RWPE1 (cell line): ENCODE measurements at regions not wholly inside any gene's neighbourhood (a gene's known extent, or its start where the extent isn't known, plus 50 kb on each side); places are given as distances from the start of the nearest gene placed in this dataset.
A peak's percentile ranks its signal among the peaks of the same experiment; 100 is the strongest.

Experiments used
- CTCF ChIA-PET: fragments of 350-600 bp; sonication (Branson Sonifier 250); formaldehyde crosslinking; extraction: SDS; loops from one replicate; lab custom pipeline; 2021; lab: Yijun Ruan, JAX
- POLR2A ChIA-PET: fragments of 400-600 bp; formaldehyde crosslinking; extraction: SDS; loops from one replicate; lab custom pipeline; 2020; ENCODE audit warnings: antibody characterized with exemption; ENCODE audit not compliant: low non-redundant PET; lab: Yijun Ruan, JAX
- DNase-seq: peaks from one replicate; pipeline ENCODE4 v3.0.0; 2012; ENCODE audit warnings: low spot score
- H3K27ac ChIP-seq: fragments of 450-650 bp; 2 replicates; pipeline ENCODE4 v1.5.1; 2017
- TF ChIP-seq, protein P1 (sequence below): fragments of 450-650 bp; conservative IDR thresholded peaks from 2 replicates; pipeline ENCODE4 v1.5.1; 2017; ENCODE audit warnings: low read depth, mild to moderate bottlenecking

DNA sequence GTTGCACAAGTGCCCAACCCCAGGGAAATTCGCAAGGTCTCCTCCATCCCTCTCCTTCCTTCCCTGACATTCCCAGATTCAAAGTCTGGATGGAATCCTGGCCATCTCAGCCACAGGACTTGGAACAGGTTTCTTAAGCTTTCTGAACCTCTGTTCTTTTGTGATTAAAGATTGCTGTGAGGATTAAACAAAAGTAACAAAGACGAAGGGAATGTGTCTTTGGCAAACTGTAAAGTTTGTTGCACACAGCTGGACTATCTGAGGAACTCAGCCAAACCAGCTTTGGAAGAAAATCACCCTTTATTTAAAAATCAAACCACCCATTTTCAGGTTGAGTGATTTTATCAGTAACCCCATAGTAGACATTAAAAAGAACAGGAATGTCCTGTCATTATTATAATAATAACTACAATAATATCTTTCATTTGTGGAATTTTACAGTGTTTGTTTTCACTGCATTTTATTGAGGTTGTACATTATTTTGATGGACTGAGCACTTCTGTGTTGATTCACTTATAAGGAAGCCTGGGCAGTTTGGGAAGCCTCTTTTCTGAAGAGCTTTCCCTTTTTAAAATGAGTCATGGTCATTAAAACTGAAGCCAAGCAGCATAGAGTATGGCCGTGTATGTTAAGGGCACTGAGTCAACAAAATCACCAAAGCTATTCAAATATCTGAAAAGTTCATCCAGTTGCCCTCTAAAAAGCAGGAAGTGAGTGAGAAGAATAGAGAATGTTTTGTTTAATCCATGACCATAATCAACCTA, 310.2 kb downstream of the AGTPBP1 start:
- no peak overlapping the region for H3K27ac ChIP-seq
- TF ChIP-seq, protein P1, sequence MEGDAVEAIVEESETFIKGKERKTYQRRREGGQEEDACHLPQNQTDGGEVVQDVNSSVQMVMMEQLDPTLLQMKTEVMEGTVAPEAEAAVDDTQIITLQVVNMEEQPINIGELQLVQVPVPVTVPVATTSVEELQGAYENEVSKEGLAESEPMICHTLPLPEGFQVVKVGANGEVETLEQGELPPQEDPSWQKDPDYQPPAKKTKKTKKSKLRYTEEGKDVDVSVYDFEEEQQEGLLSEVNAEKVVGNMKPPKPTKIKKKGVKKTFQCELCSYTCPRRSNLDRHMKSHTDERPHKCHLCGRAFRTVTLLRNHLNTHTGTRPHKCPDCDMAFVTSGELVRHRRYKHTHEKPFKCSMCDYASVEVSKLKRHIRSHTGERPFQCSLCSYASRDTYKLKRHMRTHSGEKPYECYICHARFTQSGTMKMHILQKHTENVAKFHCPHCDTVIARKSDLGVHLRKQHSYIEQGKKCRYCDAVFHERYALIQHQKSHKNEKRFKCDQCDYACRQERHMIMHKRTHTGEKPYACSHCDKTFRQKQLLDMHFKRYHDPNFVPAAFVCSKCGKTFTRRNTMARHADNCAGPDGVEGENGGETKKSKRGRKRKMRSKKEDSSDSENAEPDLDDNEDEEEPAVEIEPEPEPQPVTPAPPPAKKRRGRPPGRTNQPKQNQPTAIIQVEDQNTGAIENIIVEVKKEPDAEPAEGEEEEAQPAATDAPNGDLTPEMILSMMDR, result no peak
- peak; percentile 26 for DNase-seq
- POLR2A ChIA-PET, result no interaction called here
- CTCF ChIA-PET, result interaction anchor here (0.6 to 2.4 kb wide), 2 partner anchors 47 to 179 kb away, joined by 3 to 12 read pairs; no protein-coding TSS in a partner anchor

DNA sequence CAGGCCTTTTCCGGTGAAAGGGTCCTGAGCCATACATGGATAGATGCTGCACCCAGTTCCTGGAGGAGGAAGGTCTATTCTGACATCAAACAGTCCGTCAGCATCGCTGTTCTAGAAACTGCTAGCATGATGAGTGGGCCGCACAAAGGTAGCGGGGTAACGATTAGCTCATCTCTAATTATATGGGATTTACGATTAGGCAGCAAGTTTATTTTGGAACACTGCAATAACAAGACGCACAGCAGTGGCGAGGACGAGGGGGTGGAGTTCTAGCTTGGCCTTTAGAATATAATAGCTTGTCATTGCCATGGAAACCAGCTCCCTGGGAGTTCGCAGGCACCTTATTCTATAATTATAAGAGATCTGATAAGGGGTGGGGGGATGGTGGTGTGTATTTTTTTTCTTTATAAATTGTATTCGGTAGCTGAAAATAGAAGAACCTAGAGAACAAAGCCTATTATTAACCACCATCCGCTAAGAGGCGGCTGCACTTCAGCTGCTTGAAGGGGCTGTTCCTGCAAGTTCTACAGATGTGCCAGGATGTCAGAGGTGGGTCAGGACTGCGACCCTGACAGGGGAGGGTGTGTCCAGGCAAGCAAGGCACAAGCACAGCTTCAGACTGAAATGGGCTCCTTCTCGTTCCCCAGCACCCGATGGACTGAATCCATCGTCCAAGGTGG, 311.0 kb downstream of the AGTPBP1 start:
- POLR2A ChIA-PET, result no interaction called here
- CTCF ChIA-PET, result interaction anchor here (0.5 to 2.4 kb wide), 3 partner anchors 46 to 239 kb away, joined by 3 to 12 read pairs (median 3); no protein-coding TSS in a partner anchor
- no peak for DNase-seq
- H3K27ac ChIP-seq, result no peak overlapping the region
- TF ChIP-seq, protein P1, result no peak

DNA sequence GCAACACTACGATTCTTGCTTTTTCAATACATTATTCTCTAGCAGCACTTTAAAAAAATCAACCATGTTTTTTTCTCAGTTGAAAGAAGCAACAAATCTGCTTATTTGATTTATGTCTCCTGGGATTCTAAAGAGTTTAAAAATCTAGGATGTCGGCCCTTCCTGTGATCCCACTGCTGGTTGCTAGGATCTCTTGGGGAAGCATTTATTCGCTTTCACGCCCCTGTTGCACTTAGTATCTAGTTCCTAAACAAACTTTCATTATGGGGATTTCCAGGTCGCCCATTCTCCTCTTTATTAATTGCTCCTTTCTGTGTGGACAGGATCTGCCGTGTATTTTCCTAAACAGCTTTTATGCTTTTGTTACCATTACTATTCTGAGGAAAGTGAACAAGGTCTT, 313.5 kb downstream of the AGTPBP1 start:
- POLR2A ChIA-PET, result no interaction called here
- CTCF ChIA-PET, result no interaction called here
- no peak for DNase-seq
- TF ChIP-seq, protein P1, result no peak
- H3K27ac ChIP-seq, result no peak overlapping the region

DNA sequence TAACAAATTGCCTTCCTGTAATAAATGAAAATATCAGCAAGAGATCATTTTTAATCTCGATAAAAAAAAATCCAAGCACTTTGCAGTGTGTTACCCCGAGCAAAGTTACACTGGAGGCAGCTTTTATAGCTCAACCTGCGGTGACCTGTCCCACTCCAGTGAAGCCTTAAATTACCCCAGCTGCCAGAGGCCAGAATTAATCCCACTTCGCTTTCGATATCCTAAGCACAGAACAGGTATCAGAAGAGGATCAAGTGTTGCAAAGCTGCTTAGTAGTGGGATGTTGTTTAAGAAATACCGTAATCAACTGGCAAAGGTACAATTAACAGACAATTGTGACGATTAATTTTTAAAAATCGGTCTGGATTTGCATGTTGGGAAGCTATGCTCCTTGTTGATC, 314.0 kb downstream of the AGTPBP1 start:
- DNase-seq, result no peak
- H3K27ac ChIP-seq, result no peak overlapping the region
- CTCF ChIA-PET, result interaction anchor here (0.7 kb wide), 1 partner anchor 88 kb away, joined by 3 read pairs; no protein-coding TSS in a partner anchor
- TF ChIP-seq, protein P1, result no peak
- POLR2A ChIA-PET, result no interaction called here

DNA sequence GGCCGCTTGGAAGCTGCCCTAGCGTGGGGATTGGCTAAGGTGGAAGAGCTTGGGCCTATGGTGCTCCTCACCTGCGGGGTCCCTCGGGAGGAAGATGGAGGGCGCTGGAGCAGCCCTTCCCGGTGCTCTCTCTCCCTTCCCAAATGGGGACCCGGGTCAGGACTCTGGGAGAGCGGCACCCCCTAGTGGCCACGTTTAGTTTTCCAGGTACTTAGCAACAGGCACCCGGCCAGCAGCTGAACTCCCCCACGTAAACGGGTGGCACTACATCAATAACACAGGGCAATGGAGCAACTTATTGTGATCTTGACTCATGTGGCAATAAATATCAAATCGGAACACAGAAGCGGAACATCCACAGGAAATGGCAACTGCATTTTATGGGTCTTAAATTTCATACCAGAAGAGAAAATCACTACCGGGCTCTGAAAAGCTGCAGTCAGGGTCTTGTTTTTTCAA, 316.6 kb downstream of the AGTPBP1 start:
- TF ChIP-seq, protein P1, result peak; percentile 60
- POLR2A ChIA-PET, result no interaction called here
- CTCF ChIA-PET, result interaction anchor here (0.6 to 1.7 kb wide), 18 partner anchors 9 to 826 kb away, joined by 3 to 10 read pairs (median 3); no protein-coding TSS in a partner anchor
- peak; percentile 81 for DNase-seq
- no peak overlapping the region for H3K27ac ChIP-seq

DNA sequence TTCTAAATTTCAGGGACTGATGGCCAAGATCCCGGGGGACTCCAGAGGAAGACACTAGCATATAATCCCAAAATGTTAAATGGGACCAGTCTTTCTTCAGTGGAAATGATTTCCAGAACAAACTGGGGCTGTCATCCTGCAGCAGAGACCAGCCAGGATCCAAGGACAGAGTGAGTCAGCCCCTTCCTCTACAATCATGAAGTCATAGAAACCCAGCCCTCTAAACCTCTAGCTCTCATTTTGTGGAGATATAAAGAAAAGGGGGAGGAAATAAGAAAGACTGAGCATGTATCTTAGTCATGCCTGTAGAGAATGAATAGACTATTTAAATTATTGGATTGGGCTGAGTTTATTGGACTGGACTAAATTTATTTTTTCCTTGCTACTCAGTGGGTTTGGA, 318.3 kb downstream of the AGTPBP1 start:
- no peak for DNase-seq
- POLR2A ChIA-PET, result no interaction called here
- CTCF ChIA-PET, result no interaction called here
- TF ChIP-seq, protein P1, result no peak
- H3K27ac ChIP-seq, result no peak overlapping the region
